ENCODE measurements at regions not wholly inside any gene's neighbourhood (a gene's known extent, or its start where the extent isn't known, plus 50 kb on each side); places are given as distances from the start of the nearest gene placed in this dataset.

DNA sequence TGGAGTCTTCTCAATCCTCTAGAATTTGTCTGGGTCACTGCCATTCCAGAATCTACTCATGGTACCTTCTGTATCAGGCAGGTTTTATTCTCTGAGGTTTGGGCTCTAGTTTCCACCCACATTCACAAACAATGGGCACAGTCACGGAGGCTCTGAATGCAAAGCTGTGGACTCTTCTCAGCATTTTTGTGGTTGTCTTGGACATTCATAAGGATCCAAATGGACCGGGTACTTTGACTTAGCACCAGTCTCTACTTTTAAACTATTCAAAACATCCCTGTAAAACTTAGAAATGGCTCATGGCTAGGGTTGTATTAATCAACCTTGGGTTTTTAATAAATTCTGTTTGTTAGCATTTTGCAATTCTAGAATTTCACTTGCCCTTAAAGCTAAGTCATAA, 277.9 kb upstream of the THBS1 start:
- TF ChIP-seq, protein P1, sequence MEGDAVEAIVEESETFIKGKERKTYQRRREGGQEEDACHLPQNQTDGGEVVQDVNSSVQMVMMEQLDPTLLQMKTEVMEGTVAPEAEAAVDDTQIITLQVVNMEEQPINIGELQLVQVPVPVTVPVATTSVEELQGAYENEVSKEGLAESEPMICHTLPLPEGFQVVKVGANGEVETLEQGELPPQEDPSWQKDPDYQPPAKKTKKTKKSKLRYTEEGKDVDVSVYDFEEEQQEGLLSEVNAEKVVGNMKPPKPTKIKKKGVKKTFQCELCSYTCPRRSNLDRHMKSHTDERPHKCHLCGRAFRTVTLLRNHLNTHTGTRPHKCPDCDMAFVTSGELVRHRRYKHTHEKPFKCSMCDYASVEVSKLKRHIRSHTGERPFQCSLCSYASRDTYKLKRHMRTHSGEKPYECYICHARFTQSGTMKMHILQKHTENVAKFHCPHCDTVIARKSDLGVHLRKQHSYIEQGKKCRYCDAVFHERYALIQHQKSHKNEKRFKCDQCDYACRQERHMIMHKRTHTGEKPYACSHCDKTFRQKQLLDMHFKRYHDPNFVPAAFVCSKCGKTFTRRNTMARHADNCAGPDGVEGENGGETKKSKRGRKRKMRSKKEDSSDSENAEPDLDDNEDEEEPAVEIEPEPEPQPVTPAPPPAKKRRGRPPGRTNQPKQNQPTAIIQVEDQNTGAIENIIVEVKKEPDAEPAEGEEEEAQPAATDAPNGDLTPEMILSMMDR (IDR thresholded peaks at IDR 0.05; ENCODE audit: low read depth, low read length): no peak
- no peak for TF ChIP-seq EZH2phosphoT487 (IDR thresholded peaks at IDR 0.05; ENCODE audit: low read depth)

Data from OCI-LY3 (cell line).